H9 (cell line): ENCODE measurements at regions not wholly inside any gene's neighbourhood (a gene's known extent, or its start where the extent isn't known, plus 50 kb on each side); places are given as distances from the start of the nearest gene placed in this dataset.

ENCODE experiments used
- DNase-seq: peaks from one replicate; pipeline ENCODE4 v3.0.0-alpha.2; 2017
- H2AFZ ChIP-seq: one replicate; pipeline ENCODE4 v1.6.1; 2013; ENCODE audit warnings: mild to moderate bottlenecking, low read length, control low read depth, moderate library complexity
- H2AK5ac ChIP-seq: 2 replicates; pipeline ENCODE4 v1.6.1; 2013; ENCODE audit warnings: low read length, control low read depth, mixed read lengths; ENCODE audit not compliant: insufficient read length
- H2BK120ac ChIP-seq: one replicate; pipeline ENCODE4 v1.6.1; 2013; ENCODE audit warnings: low read depth, mild to moderate bottlenecking, low read length, control low read depth, inconsistent platforms; ENCODE audit not compliant: poor library complexity, severe bottlenecking
- H2BK12ac ChIP-seq: 2 replicates; pipeline ENCODE4 v1.6.1; 2013; ENCODE audit warnings: low read length, control low read depth, mixed read lengths, low read depth; ENCODE audit not compliant: insufficient read length
- H2BK15ac ChIP-seq: 2 replicates; pipeline ENCODE4 v1.6.1; 2013; ENCODE audit warnings: low read depth, low read length, control low read depth
- H2BK20ac ChIP-seq: one replicate; pipeline ENCODE4 v1.6.1; 2013; ENCODE audit warnings: low read depth, mild to moderate bottlenecking, low read length, control low read depth, inconsistent platforms; ENCODE audit not compliant: poor library complexity, severe bottlenecking
- H2BK5ac ChIP-seq: 2 replicates; pipeline ENCODE4 v1.6.1; 2013; ENCODE audit warnings: low read length, control low read depth, mixed read lengths; ENCODE audit not compliant: insufficient read length
- H3K14ac ChIP-seq: 2 replicates; pipeline ENCODE4 v1.6.1; 2013; ENCODE audit warnings: low read length, control low read depth; ENCODE audit not compliant: insufficient read depth
- H3K18ac ChIP-seq: 2 replicates; pipeline ENCODE4 v1.6.1; 2013; ENCODE audit warnings: low read depth, mild to moderate bottlenecking, mixed read lengths, low read length, control low read depth; ENCODE audit not compliant: insufficient read length
- H3K23ac ChIP-seq: 2 replicates; pipeline ENCODE4 v1.6.1; 2013; ENCODE audit warnings: low read length, control low read depth, mixed read lengths, low read depth; ENCODE audit not compliant: insufficient read length
- H3K23me2 ChIP-seq: 2 replicates; pipeline ENCODE4 v1.6.1; 2013; ENCODE audit warnings: low read depth, mild to moderate bottlenecking, mixed read lengths, low read length, control low read depth; ENCODE audit not compliant: insufficient read length, poor library complexity, severe bottlenecking
- H3K27ac ChIP-seq: 2 replicates; pipeline ENCODE4 v1.5.1; 2013; ENCODE audit warnings: low read length, control low read depth, mixed read lengths, low read depth; ENCODE audit not compliant: insufficient read length
- H3K27me3 ChIP-seq: 2 replicates; pipeline ENCODE4 v1.6.1; 2013; ENCODE audit warnings: low read length, control low read depth, inconsistent platforms; ENCODE audit not compliant: insufficient read depth
- H3K4ac ChIP-seq: 2 replicates; pipeline ENCODE4 v1.6.1; 2013; ENCODE audit warnings: low read depth, mild to moderate bottlenecking, control low read depth, inconsistent platforms, low read length, moderate library complexity
- H3K4me1 ChIP-seq: 2 replicates; pipeline ENCODE4 v1.6.1; 2013; ENCODE audit warnings: low read length, control low read depth, inconsistent platforms; ENCODE audit not compliant: insufficient read depth
- H3K4me2 ChIP-seq: 2 replicates; pipeline ENCODE4 v1.6.1; 2013; ENCODE audit warnings: low read length, control low read depth, mixed read lengths; ENCODE audit not compliant: insufficient read length, insufficient read depth
- H3K56ac ChIP-seq: 2 replicates; pipeline ENCODE4 v1.6.1; 2013; ENCODE audit warnings: low read depth, mild to moderate bottlenecking, mixed read lengths, low read length, control low read depth; ENCODE audit not compliant: insufficient read length
- H3K79me1 ChIP-seq: 2 replicates; pipeline ENCODE4 v1.6.1; 2013; ENCODE audit warnings: low read depth, mild to moderate bottlenecking, moderate library complexity, low read length, control low read depth, inconsistent platforms; ENCODE audit not compliant: insufficient read depth, poor library complexity, severe bottlenecking
- H3K79me2 ChIP-seq: 2 replicates; pipeline ENCODE4 v1.6.1; 2013; ENCODE audit warnings: low read length, control low read depth, inconsistent platforms; ENCODE audit not compliant: insufficient read depth
- H3K9ac ChIP-seq: 2 replicates; pipeline ENCODE4 v1.6.1; 2013; ENCODE audit warnings: low read length, control low read depth, mixed read lengths; ENCODE audit not compliant: insufficient read length; ENCODE audit errors: extremely low read depth
- H3K9me3 ChIP-seq: one replicate; pipeline ENCODE4 v1.6.1; 2013; ENCODE audit warnings: low read depth, low read length, inconsistent platforms; ENCODE audit not compliant: control insufficient read depth
- H3T11ph ChIP-seq: one replicate; pipeline ENCODE4 v1.6.1; 2013; ENCODE audit warnings: mild to moderate bottlenecking, low read length, control low read depth, inconsistent platforms
- H4K20me1 ChIP-seq: one replicate; pipeline ENCODE4 v1.6.1; 2013; ENCODE audit not compliant: control insufficient read depth, insufficient read length, insufficient read depth
- H4K5ac ChIP-seq: 2 replicates; pipeline ENCODE4 v1.6.1; 2013; ENCODE audit warnings: low read depth, mild to moderate bottlenecking, mixed read lengths, low read length, control low read depth; ENCODE audit not compliant: insufficient read length
- H4K8ac ChIP-seq: replicated peaks from 2 replicates; pipeline ENCODE4 v1.6.1; 2013; ENCODE audit warnings: low read length, control low read depth, mixed read lengths, low read depth; ENCODE audit not compliant: insufficient read length
- H4K91ac ChIP-seq: 2 replicates; pipeline ENCODE4 v1.6.1; 2013; ENCODE audit warnings: low read depth, mild to moderate bottlenecking, moderate library complexity, mixed read lengths, low read length, control low read depth; ENCODE audit not compliant: insufficient read length
- H3K27ac Mint-ChIP-seq, 3 experiments: 2 replicates in 2 of 3; 3 replicates in 1 of 3; pipeline ENCODE4 v1.8.0; 2020 to 2021; ENCODE audit warnings: mixed read lengths in 3 of 3, mild to moderate bottlenecking in 1 of 3, moderate library complexity in 1 of 3
- H3K27me3 Mint-ChIP-seq: 2 replicates; pipeline ENCODE4 v1.8.0; 2021; ENCODE audit warnings: low read depth, mild to moderate bottlenecking, moderate library complexity, mixed read lengths
- H3K36me3 Mint-ChIP-seq, 3 experiments: 2 replicates in 2 of 3; 3 replicates in 1 of 3; pipeline ENCODE4 v1.8.0; 2020 to 2021; ENCODE audit warnings: low read depth in 3 of 3, mixed read lengths in 3 of 3; ENCODE audit not compliant: insufficient read depth in 1 of 3
- H3K4me1 Mint-ChIP-seq, 2 experiments: 2 replicates each; pipeline ENCODE4 v1.8.0; 2020; ENCODE audit warnings: mixed read lengths in 2 of 2
- H3K4me3 Mint-ChIP-seq, 2 experiments: 2 replicates in 1 of 2; 3 replicates in 1 of 2; pipeline ENCODE4 v1.8.0; 2020 to 2021; ENCODE audit warnings: mild to moderate bottlenecking in 2 of 2, mixed read lengths in 2 of 2, moderate library complexity in 1 of 2
- H3K9me3 Mint-ChIP-seq, 2 experiments: 2 replicates in 1 of 2; 3 replicates in 1 of 2; pipeline ENCODE4 v1.8.0; 2020; ENCODE audit warnings: mild to moderate bottlenecking in 2 of 2, mixed read lengths in 2 of 2, moderate library complexity in 1 of 2
- CTCF ChIP-seq: fragments of 200-600 bp; sonication (generic); conservative IDR thresholded peaks from 3 replicates; pipeline ENCODE4 v1.8.0; 2021; ENCODE audit warnings: antibody characterized with exemption, mild to moderate bottlenecking
- WGBS: extraction: QIAGEN DNeasy Blood & Tissue Kit; methylation state at CpG from one replicate; pipeline ENCODE4 v1.1.7; 2013; ENCODE audit warnings: missing lambda C conversion rate, low lambda C conversion rate, mixed read lengths; ENCODE audit not compliant: insufficient read length; ENCODE audit errors: extremely low coverage; 5-methylcytosine and 5-hydroxymethylcytosine counted together

- no peak overlapping the region for H4K5ac ChIP-seq
- no peak overlapping the region for H4K91ac ChIP-seq
- H3K27ac ChIP-seq = no peak overlapping the region
- no peak overlapping the region for H4K8ac ChIP-seq
- H2BK20ac ChIP-seq = no peak overlapping the region
- no peak overlapping the region for H2BK5ac ChIP-seq
- no peak overlapping the region for H2BK15ac ChIP-seq
- no peaks in the 10 kb centered on the region for H3K79me1 ChIP-seq
- H3K14ac ChIP-seq = no peak overlapping the region
- no peaks in the 10 kb centered on the region for H3K23me2 ChIP-seq
- H2BK120ac ChIP-seq = no peak overlapping the region
- no peak overlapping the region for H2AFZ ChIP-seq
- no peaks in the 10 kb centered on the region for H3K79me2 ChIP-seq
- Mint-ChIP-seq H3K27me3 (no peaks in the 10 kb centered on the region), H3K36me3 (0 out of 7 replicates have a peak, but pooled peaks cover 0 to 6% (median 0%) of the 10 kb centered on the region in 3 experiments), H3K27ac (no peak overlapping the region), H3K4me3 (no peak overlapping the region), H3K9me3 (peaks cover 0 to 4% of the 10 kb centered on the region in 2 experiments; a peak in 1 of 5 replicates), H3K4me1 (no peaks in the 10 kb centered on the region)
- no peak overlapping the region for H3K4ac ChIP-seq
- no peak for TF ChIP-seq CTCF
- H3K4me2 ChIP-seq = no peak overlapping the region
- WGBS = no CpG with 5 or more reads among the region's 1 CpG
- no peak overlapping the region for H3K56ac ChIP-seq
- no peak overlapping the region for H3K23ac ChIP-seq
- no peak overlapping the region for H2AK5ac ChIP-seq
- no peaks in the 10 kb centered on the region for H4K20me1 ChIP-seq
- no peaks in the 10 kb centered on the region for H3K27me3 ChIP-seq
- DNase-seq = no peak
- no peak overlapping the region for H3K18ac ChIP-seq
- H3K9ac ChIP-seq = no peak overlapping the region
- no peak overlapping the region for H3T11ph ChIP-seq
- no peaks in the 10 kb centered on the region for H3K4me1 ChIP-seq
- H2BK12ac ChIP-seq = no peak overlapping the region
- no peaks in the 10 kb centered on the region for H3K9me3 ChIP-seq
Measured at GRCh38 chr3:19825193-19825592, 108.8 kb downstream of the EFHB start.
